ENCODE measurements at regions not wholly inside any gene's neighbourhood (a gene's known extent, or its start where the extent isn't known, plus 50 kb on each side); places are given as distances from the start of the nearest gene placed in this dataset.
A peak's percentile ranks its signal among the peaks of the same experiment; 100 is the strongest.

GRCh38 chr2:59791004-59791618 is 762.3 kb downstream of the BCL11A start:
- no peaks in the 10 kb centered on the region for H3K9me3 ChIP-seq (ENCODE audit: low read depth)
- DNase-seq (ENCODE audit: low read depth in 1 of 2, low spot score in 1 of 2): peak in 1 of 2 donors; percentile 16
- H3K36me3 ChIP-seq: no peaks in the 10 kb centered on the region
- H3K27ac ChIP-seq: peak overlapping the region; percentile 38
- TF ChIP-seq CTCF (IDR thresholded peaks at IDR 0.05; ENCODE audit: low read depth, low read length): no peak
- no peaks in the 10 kb centered on the region for H3K27me3 ChIP-seq
- H3K4me3 ChIP-seq: no peak overlapping the region
- peaks cover 30% of the 10 kb centered on the region for H3K4me1 ChIP-seq (ENCODE audit: low read depth)

- H3K4me1 ChIP-seq (ENCODE audit: low read depth): peaks cover 30% of the 10 kb centered on the region
- no peak overlapping the region for H3K4me3 ChIP-seq
- no peaks in the 10 kb centered on the region for H3K36me3 ChIP-seq
- TF ChIP-seq CTCF (IDR thresholded peaks at IDR 0.05; ENCODE audit: low read depth, low read length): no peak
- H3K27me3 ChIP-seq: no peaks in the 10 kb centered on the region
- H3K9me3 ChIP-seq (ENCODE audit: low read depth): no peaks in the 10 kb centered on the region
- DNase-seq (ENCODE audit: low read depth in 1 of 2, low spot score in 1 of 2): no peak
- H3K27ac ChIP-seq: peak overlapping the region; percentile 38
Measured at GRCh38 chr2:59790186-59791003, 763.1 kb downstream of the BCL11A start.

- Histone ChIP-seq H3K27me3 (no peaks in the 10 kb centered on the region), H3K36me3 (no peaks in the 10 kb centered on the region), H3K4me1 (ENCODE audit: low read depth) (peaks cover 30% of the 10 kb centered on the region), H3K27ac (no peak overlapping the region), H3K9me3 (ENCODE audit: low read depth) (no peaks in the 10 kb centered on the region), H3K4me3 (no peak overlapping the region)
- no peak for TF ChIP-seq CTCF (IDR thresholded peaks at IDR 0.05; ENCODE audit: low read depth, low read length)
- no peak for DNase-seq (ENCODE audit: low read depth in 1 of 2, low spot score in 1 of 2)
Measured at GRCh38 chr2:59789523-59789922, 763.9 kb downstream of the BCL11A start.

GRCh38 chr2:59787095-59787494 is 766.4 kb downstream of the BCL11A start:
- no peak for TF ChIP-seq CTCF (IDR thresholded peaks at IDR 0.05; ENCODE audit: low read depth, low read length)
- Histone ChIP-seq H3K27ac (no peak overlapping the region), H3K27me3 (no peaks in the 10 kb centered on the region), H3K9me3 (ENCODE audit: low read depth) (no peaks in the 10 kb centered on the region), H3K4me1 (ENCODE audit: low read depth) (peaks cover 30% of the 10 kb centered on the region), H3K36me3 (no peaks in the 10 kb centered on the region), H3K4me3 (no peak overlapping the region)
- DNase-seq (ENCODE audit: low read depth in 1 of 2, low spot score in 1 of 2): no peak

- no peak for DNase-seq (ENCODE audit: low read depth in 1 of 2, low spot score in 1 of 2)
- Histone ChIP-seq H3K36me3 (no peaks in the 10 kb centered on the region), H3K4me3 (no peak overlapping the region), H3K27me3 (no peaks in the 10 kb centered on the region), H3K4me1 (ENCODE audit: low read depth) (peaks cover 26% of the 10 kb centered on the region), H3K9me3 (ENCODE audit: low read depth) (no peaks in the 10 kb centered on the region), H3K27ac (no peak overlapping the region)
- TF ChIP-seq CTCF (IDR thresholded peaks at IDR 0.05; ENCODE audit: low read depth, low read length): no peak
Measured at GRCh38 chr2:59786684-59787083, 766.8 kb downstream of the BCL11A start.
